Stimulated activated CD8-positive, alpha-beta memory T cell treated with anti-CD3 and anti-CD28 coated beads, Interleukin-15, amount 100 ng/mL, for 24 hours (primary cell): ENCODE measurements at regions not wholly inside any gene's neighbourhood (a gene's known extent, or its start where the extent isn't known, plus 50 kb on each side); places are given as distances from the start of the nearest gene placed in this dataset.

ENCODE experiments used
- DNase-seq: peaks from one replicate; pipeline ENCODE4 v3.0.0-alpha.2; 2020; ENCODE audit warnings: low read depth

- no peak for DNase-seq
Observed at GRCh38 chr6:99219788-99220187, 129.7 kb downstream of the FAXC start.

GRCh38 chr6:99216959-99217358 is 132.5 kb downstream of the FAXC start:
- DNase-seq: no peak

GRCh38 chr6:99195986-99196655 is 153.4 kb downstream of the FAXC start:
- no peak for DNase-seq

GRCh38 chr6:99192561-99192960 is 156.9 kb downstream of the FAXC start:
- no peak for DNase-seq

GRCh38 chr6:99189823-99190721 is 159.4 kb downstream of the FAXC start:
- DNase-seq: no peak

- no peak for DNase-seq
Observed at GRCh38 chr6:99187429-99187828, 162.0 kb downstream of the FAXC start.

DNA sequence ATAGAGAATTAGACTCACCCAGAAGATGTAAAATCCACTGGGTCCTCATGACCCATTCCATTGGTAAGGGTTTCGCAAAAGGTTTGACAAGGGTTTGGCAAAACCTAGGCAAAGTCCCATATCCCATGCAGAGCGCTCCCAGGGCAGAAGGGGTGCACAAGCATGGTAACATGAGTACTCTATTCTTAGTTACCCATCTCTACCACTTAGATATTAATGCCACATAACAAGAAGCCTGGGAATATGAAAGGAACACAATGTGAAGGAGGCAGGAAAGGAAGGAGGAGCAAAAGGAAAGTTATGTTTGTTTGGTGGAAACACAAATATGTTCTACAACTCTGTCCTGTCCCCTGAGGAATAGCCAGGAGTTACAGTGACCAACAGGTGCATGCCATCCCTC is 163.1 kb downstream of the FAXC start:
- no peak for DNase-seq

DNA sequence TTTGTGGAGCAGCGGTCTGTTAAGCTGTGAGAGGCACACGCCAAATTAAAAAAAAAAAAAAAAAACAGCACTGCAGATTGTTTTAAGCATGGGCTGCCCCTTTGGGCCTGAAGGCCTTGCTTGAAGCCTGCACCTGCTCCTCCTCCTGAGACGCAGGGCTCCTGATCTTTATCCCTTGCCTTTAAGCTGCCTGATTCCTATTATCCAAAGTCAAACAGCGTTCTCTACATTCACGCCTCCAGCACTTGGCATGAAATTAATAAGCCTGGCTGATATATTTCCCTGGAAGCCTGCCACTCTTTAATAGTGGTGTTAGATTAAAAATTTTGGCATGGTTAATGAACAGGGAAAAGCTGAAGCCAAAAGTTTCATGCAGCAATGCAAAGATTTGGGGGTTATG is 163.9 kb downstream of the FAXC start:
- no peak for DNase-seq

DNA sequence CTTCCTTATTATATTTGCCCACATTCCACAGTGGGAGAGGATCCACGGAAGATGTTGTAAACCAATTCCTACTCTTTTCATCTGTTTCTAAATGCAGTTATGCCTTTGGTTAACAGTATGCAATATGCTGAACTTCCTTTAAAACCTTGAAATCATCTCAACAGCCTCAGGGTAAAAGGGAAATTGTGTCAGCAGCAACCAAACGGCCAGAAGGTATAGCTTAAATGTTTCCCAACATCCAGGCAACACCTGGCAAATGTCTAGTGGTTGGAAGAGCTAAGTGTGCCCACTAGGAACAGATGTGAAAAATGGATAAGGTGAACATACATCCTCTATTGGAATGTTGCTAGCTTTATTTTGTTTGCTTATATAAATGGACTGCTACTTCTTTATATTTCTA is 164.8 kb downstream of the FAXC start:
- DNase-seq: no peak

- no peak for DNase-seq
Observed at GRCh38 chr6:99183066-99183465, 166.4 kb downstream of the FAXC start.

DNA sequence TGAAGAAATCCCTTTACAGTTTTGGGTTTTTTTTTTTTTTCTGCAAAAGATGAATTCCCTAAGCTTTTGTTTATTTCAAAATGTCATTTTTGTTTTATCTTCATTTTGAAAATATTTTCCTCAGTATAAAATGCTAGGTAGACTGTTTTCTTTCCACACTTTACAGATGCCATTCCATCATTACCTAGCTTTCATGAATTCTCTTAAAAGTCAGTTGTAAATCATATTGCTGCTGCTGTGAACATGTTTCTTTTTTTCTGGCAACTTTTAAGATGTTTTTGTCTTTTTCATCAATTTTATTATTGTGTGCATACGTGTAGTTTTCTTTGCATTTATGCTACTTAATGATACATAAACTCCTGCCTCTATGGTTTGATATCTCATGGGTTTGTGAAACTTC is 168.3 kb downstream of the FAXC start:
- DNase-seq: no peak

GRCh38 chr6:99178168-99178567 is 171.3 kb downstream of the FAXC start:
- no peak for DNase-seq

DNA sequence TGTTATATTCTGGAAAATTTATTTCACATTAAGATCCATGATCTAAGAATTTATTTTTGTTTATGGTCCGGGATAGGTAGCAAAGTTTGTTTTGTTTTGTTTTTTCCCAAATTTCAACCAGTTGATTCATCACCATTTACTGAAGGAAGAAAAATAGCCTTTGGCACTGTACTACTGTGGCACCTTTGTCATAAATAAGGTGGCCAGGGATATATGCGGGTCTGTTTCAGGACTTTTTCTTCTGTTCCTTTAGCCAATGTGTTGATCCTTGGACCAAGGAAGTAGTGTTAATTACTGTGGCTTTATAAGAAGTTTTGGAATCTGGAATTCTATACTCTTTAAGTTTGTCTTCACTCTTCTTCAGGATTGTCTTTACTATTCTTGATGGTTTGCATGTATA is 171.7 kb downstream of the FAXC start:
- DNase-seq: no peak

GRCh38 chr6:99165838-99166237 is 183.6 kb downstream of the FAXC start:
- no peak for DNase-seq

- no peak for DNase-seq
Observed at GRCh38 chr6:99152347-99152643, 197.2 kb downstream of the FAXC start.

GRCh38 chr6:99151634-99152346 is 197.7 kb downstream of the FAXC start:
- peak; percentile 3 for DNase-seq

GRCh38 chr6:99148761-99149160 is 200.7 kb downstream of the FAXC start:
- DNase-seq: no peak

DNA sequence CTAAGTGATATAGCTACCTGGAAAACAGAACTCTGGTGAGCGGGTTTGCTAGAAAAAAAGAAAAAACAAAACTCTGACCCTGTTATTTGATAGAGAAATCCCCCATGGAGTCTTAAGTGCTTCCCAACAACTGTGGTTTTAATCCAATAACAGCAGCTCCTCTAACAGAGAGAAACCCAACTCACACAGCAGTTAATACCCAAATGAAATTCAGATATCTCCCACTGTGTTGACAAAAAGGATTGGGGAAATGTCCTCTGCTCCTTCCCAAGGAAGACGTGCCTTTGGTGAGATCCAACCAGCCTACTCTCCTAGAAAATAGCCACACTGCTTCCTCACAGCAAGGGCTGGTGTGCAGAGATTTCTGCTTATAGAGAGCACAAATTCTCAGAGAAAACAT is 200.4 kb upstream of the FBXL4 start:
- DNase-seq: no peak

DNA sequence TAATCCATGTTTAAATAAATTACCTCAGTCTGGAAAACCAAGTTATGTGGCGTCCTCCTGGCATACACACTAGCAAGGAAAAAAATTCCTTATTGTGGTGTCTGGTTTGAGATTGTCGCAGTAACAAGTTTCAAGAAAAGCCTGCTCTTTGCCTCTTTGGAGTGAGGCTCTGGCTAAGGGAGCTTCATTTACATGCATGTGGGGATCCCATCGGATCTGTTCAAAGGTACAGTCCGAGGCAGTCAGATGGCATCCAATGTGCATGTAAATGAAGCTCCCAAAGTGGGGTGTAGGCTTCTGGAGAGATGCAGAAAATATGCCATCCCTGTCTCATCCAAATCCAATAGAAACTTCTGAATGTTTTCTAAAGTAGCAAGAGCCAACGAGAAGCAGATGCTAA is 199.5 kb upstream of the FBXL4 start:
- no peak for DNase-seq

DNA sequence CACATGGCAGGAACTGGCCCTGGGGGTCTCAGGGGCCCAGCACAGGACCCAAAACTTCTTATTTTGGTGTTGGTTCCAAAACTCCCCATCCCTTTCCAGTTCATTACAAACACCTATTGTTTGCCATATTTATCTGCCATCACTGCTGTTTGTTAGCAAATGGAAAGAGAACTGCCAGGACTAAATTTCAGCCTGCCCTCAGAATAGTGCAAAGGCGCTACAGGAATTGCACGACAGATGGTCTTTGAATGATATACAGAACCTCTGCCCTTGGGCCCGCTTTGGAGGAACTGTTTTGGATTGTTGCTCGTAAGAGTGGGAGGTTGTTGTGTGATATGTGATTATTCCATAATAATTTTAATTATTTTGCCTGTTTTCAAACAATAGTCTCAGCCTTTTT is 199.0 kb upstream of the FBXL4 start:
- DNase-seq: no peak

DNA sequence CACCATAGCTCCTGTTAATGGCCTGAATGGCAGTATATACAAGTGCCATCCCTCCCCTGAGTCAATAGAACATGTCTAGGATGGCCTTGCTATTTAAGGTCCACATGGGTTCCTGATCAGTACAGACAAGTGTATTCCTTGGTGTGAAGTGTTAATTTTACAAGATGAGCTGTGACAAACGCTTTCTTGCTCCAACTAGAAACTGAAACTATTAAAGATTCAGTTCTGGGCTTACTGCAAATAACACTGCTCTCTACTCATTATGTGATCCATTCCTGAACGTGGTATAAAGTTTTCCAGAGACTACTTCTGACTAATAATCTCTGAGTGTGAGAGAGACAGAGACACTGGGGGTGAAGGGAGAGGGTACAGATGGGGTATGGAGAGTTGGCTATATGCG is 198.0 kb upstream of the FBXL4 start:
- no peak for DNase-seq

- no peak for DNase-seq
Observed at GRCh38 chr6:99143108-99143861, 195.5 kb upstream of the FBXL4 start.
